COLO668 (cell line): ENCODE measurements at regions not wholly inside any gene's neighbourhood (a gene's known extent, or its start where the extent isn't known, plus 50 kb on each side); places are given as distances from the start of the nearest gene placed in this dataset.
"Not testable (repeated sequence)": the region's sequence is repeated elsewhere in the genome, so short reads cannot be mapped to it uniquely, and the experiment has no call there.

Experiments used
- DNase-seq: peaks from one replicate; lab custom pipeline; 2025; ENCODE audit not compliant: unreplicated experiment; lab: John Stamatoyannopoulos, UW

DNA sequence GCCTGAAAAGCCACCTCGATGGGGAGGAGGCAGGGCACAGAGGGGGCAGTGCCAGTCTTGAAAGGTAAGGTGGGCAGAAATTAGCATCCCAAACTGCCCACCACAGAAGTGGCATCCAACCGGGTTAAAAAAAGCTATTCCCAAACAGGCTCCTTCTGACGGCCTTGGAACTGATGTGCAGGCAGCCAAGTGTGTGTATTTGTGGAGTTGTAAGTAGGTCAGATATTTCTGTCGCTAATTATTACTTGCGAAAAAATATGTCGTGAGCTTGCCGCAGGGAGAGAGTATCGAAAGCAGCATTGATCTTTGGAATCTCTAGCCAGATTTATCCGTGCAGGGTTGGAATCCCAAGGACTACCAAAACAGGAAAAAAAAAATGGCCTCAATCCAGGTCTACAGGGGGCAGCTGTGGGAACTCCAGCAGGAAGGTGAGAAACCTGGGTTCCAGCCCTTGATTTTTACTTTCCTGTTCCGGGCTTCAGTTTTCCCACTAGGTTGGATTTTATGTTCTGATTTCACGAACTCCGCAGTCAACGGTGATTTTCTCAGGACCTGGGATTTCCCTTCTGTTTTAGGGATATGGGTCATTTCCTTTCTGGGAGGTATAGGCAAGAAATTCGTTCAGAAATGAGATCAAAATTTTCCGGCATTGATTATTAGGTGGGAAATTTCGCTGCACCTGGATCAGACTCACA is 200.8 kb downstream of the RGS3 start:
- no peak for DNase-seq

DNA sequence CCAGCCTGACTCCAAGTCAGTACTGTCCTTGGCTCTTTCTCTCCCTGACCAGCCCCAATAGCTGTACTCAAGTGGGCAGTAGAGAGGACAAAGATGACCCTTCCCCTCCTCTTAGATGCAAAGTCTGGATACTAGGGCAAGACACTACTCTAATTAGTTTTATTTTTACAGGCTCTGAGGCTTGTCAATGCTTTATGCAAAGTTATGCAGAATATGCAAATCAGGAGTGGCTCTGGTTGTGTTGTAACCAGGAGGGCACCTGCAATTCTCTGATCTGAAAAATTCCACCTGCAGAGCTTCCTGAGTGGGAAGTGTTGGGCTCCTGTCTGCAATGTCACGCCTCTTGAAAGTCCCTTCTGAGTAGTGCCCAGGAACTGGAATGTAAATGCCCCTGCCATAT is 201.5 kb downstream of the RGS3 start:
- DNase-seq, result no peak

DNA sequence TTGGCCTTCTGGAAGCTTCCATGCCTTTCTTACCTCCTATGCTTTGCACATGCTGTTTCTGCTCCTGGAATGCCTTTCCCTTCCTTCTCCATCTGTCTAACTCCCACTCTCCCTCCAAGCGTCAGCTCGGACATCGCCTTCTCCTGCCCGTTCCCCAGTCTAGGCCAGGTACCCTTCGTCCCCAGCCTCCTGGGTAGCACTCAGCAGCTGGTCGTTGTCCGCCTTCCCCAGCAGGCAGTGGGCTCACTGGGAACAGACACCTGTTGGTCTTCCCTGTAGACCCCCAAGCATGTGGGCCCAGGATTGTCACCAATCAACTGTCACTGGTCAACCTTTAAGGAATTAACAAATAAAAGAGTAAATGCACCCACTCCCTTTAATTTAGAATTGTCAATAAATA is 202.2 kb downstream of the RGS3 start:
- no peak for DNase-seq

DNA sequence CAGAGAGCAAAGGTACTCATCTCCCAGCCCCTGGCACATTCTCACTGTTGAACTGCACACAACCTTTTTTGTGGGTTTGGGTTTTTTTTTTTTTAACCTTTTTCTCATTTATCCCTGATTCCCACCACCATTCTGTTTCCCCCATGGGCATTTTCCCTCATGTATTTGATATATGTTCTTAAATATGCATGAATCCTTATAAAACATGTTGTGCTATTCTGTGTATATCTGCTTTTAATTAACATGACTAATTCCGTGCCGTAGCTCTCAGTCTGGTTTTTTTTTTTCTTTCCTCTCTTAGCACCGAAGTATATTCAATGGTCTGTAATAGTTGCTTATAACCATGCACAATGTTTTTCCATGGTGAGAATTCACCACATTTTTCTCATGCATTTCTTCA is 204.5 kb downstream of the RGS3 start:
- DNase-seq, result no peak

DNA sequence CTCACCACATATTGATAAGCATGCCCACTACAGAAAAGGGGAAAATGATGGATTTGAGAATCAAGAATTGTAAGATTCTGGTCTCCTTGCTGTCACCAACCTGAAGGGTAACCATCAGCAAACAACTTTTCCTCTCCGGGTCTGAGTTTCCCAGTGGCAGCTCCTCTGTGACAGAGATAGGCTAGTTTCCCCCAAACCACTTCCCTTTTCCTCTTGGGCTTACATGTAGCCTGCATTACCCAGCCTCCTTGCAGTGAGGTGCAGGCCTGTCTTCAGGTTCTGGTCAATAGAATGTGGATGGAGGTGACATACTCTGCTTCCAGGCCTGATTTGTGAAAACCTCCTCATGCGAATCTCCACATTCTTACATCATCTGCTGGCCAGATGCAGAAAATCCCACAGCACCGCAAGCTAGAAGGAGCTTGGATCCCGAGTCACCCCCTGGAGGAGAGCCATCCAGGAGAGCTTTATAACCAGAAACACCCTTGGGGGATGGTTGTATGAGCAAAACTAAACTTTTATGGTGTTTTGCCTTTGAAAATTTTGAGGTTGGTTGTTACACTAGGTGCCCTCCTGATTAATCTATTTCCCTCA is 206.1 kb downstream of the RGS3 start:
- no peak for DNase-seq

DNA sequence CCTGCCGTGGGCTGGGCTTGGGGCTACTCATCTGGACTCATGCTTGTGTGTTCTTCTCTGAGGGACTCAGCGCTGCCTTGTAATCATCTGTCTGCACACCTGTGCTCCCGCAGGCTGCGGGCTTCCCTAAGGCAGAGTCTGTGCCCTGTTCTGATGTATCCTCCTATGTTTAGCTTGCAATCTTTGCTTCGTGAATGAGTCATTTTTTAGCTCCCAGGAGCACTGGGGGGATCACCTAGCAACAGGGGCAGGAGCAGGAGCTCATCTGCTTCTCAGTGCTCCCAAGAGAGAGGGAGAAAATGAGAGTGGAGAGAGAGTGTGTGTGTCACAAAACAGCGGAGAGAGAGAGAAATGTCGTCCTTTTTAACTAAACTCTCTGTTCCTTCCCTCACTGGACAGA is 202.4 kb upstream of the ZNF618 start:
- no peak for DNase-seq

DNA sequence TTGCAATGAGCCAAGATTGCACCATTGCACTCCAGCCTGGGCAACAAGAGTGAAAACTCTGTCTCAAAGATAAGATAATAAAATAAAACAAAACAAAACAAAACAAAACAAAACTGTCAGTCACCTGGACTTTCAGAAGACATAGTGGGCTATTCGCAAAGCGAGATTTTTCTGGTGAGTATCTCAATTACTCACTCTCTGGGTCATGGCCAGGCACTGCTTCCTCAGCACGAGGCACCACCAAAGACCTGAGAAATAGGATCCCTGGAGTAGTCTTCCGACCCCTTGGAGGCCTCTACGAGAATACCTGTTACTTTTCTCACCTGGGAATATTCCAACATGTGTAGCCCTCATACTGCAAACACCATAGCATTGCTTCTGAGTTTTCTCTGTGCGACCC is 201.7 kb upstream of the ZNF618 start:
- DNase-seq, result no peak

DNA sequence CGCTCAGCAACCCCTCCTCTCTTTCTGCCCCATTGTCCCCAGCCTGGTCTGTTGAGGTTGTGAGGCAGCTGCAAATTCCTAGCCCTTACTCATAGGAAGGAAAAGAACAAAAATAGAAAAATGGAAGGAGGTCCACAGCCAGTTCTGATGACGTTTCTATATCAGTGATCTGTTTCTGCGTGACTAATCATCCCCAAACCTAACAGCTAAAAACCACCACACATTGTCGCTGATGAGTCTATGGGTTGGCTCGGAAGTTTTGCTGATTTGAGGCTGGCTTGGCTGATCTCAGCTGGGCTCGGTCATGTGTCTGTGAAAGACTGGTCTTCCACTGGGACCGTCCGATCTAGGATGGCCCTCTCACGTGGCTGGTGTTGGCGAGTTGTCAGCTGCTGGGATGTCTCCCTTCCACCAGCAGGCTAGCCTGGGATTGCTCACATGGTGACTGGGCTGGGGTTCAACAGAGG is 200.6 kb upstream of the ZNF618 start:
- DNase-seq, result no peak

DNA sequence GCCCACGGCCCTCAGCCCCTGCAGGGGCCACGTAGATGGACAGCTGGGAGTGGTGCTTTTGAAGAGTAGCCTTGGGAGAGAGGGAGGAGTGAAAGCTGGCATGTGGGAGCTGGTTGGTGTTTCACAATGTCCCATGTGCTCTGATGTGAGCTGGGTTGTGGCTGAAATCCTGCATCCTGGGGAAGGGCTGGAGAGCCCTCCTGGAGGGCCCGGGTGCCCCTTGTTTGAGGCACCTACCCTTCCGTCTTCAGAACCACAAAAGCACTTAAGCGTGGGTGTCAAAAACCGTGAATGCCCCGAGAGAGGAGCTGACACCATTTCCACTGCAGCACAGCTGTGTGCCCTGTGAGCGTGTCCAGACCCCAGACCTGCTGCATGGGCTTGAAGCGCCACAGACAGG is 199.1 kb upstream of the ZNF618 start:
- no peak for DNase-seq

DNA sequence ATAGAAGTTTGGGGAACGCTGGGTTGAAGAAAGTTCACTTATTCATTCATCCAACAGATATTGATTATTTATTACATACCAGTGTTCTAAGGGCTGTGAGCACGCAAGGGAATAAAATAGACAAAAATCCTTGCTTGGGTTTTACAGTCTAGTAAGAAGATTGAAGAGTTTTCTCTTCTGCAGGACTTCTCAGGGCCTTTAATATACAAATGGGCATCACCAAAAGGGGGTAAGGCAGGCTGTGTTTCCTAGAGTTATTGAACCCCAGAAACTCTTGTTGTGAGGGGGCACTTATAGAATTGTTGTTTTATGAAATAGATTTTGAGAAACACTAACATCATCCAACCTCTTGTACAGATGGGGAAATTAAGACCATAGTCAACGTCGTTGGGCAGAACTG is 198.5 kb upstream of the ZNF618 start:
- no peak for DNase-seq

DNA sequence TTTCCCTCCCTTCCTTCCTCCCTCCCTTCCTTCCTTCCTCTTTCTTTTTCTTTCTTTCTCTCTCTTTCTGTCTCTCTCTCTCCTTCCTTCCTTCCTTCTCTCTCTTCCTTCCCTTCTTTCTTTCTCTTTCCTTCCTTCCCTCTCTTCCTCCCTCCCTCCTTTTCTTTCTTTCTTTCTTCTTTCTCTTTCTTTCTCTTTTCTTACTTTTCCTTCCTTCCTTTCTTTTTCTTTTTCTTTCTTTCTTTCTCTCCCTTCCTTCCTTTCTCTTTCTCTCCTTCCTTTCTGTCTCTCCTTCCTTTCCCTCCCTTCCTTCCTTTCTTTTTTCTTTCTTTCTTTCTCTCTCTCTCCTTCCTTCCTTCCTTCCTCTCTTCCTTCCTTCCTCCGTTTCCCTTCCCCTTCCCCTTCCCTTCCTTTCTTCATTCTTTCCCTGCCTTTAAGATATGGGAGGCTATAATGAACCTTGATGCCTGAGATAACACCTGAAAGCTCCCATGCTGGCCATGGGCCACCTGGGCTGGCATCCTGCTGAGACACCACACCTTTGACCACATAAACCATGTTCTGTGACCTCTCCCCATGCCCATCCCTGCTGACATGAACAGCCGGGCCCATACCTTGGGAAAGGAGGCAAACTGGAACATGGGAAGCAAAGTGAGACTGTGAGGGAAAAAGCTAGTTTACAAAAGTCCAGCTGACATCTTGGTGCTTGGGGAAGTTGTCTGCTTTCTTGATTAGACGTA is 197.8 kb upstream of the ZNF618 start:
- DNase-seq, result no peak

DNA sequence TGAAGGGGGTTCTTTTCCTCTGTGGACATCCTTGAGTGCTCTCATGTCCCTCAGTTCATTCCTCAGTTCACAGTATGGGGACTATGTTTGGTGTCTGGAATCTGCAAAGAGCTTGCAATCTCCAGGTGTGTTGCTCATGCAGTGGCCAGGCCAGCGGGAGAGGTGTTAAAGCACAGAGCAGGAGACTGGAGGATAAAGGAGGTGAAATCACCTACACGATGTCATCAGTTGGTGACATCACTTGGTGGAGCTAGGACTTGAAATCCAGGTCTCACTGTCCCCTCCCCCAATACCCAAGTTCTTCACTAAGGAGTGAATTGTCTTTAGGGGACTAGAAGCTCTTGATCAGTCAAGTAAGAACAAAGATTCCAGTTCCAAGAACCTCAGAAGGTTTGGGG is 197.3 kb upstream of the ZNF618 start:
- no peak for DNase-seq

DNA sequence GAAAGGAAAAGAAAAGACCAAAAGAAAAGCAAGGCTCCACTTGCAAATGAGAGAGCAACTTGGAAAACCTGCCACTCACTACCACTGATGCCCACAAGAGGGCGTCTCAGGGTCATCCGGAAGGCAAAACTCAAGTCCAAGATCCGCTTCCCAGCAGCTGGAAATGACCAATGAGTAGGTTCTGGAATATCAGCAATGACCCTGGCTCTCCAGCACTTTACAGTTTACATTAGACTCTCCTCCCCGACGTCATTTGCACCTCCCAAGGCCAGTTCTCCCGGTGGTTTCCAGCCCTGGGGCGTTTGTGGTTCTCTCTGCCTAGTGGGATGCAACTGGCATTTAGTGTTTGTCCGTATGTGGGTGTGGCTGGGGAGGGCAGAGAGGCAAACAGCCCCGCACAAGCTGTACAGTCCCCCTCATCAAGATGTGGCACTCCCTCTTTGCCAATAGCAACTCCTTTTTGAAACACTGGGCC is 193.8 kb upstream of the ZNF618 start:
- peak; percentile 50 for DNase-seq

DNA sequence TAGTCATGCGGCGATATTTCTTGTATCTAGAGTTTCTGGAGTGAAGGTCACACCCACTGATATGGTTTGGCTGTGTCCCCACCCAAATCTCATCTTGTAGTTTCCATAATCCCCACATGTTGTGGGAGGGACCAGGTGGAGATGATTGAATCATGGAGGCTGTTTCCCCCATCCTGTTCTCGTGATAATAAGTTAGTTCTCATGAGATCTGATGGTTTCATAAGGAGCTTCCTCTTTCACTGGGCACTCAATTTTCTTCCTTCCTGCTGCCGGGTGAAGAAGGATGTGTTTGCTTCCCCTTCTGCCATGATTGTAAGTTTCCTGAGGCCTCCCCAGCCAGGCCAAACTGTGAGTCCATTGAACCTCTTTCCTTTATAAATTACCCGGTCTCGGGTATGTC is 190.5 kb upstream of the ZNF618 start:
- DNase-seq, result not testable (repeated sequence)

DNA sequence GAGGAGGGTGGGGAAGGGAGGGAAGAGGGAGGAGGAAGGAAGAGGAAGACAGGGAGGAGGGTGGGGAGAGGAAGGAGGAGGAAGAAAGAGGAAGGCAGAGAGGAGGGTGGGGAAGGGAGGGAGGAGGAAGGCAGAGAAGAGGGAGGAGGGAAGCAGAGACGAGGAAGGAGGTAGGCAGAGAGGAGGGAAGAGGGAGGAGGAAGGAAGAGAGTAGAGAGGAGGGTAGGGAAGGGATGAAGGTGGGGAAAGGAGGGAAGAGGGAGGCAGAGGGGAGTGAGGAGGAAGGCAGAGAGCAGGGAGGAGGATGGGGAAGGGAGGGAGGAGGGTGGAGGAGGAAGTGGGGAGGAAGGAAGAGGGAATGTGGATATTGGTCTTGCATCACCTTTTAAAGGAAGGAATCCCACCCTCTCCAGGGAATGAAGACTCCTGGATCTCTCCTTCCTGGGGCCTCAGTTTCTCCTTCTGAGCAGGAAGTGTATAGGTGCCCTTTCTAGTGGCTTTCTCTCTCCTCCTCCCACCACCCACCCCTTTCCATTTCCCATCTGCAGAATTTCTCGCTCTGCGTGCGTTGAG is 188.9 kb upstream of the ZNF618 start:
- no peak for DNase-seq

DNA sequence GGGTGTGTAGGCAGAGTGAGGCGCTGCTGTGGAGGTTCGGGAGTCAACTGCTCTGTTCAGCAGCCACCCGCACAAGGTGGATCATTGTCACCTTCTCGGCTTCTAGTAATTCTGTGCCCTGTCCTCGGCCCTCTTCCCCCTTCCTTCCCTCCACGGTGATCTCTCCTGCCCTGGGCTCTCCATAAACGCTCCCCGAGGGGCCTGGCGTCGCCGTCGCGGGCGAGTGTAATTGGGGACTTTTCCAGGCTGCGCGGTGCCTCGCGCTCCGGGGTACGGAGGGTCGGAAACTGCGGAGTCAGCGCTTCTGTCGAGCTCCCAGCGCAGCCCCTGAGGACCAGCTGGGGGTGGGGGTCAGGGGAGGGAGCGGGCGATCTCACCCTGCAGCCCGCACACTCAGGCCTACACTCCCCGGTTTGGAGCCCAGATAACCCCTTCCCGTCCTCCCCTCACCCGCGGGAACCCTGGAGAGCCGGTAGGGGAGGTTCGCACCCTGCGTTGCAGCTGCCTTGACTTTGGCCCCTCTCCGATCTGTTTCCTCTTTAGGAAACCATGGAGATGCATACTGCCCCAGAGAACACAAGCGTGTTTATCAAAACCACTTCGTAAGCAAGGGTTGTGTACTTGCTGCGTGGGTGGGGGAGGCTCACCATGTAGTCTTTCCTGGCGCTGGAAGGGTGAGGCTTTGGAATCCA is 188.3 kb upstream of the ZNF618 start:
- DNase-seq, result no peak

DNA sequence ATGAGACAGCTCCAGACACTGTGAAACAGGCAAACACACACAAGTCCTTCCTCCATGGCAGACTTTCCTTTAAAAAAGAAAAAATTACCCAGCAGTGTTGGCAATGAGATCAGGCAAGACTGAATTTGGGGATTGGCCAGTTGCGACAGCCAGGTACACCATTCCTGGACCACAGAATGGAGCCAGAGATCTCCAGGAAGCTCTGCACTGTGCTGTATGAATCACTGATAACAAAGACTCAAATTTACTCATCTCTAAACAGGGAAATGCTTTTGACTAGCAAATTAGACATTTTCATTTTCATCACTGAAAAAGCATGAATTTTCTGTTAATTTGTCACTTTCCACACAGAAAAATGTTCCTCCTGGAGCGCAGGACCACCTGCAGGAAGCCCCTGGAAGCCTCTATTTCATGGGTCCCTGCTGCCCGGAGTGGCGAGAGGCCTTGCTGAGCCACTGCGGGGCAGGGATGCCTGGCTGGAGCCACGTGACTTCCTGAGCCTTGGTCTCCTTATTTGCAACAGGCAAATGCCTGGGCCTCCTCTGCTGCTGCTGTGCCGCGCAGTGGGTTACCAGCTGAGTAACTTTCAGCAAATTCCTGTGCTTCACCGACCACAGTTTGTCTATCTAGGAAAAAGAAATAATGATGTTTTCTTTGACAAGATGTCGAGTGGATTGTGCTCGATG is 185.9 kb upstream of the ZNF618 start:
- DNase-seq, result no peak

DNA sequence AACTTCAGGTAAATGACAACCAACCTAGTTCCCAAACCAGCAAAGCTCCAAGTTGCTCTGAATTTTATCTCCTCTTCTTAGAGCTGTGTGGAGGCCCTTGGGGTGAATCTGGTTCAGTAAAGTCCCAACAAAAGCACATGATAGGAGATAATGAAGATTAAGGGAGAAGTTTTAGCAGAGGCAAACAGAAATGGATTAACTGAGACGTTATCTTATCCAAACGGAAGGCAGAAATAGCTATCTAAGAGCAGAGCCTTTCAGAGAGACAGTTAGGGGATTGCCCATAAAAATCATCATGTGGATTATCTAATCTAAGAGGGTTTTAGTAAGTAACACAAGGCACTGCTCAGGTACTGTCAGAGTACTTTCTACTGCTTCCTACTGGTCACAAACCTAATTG is 183.9 kb upstream of the ZNF618 start:
- no peak for DNase-seq

DNA sequence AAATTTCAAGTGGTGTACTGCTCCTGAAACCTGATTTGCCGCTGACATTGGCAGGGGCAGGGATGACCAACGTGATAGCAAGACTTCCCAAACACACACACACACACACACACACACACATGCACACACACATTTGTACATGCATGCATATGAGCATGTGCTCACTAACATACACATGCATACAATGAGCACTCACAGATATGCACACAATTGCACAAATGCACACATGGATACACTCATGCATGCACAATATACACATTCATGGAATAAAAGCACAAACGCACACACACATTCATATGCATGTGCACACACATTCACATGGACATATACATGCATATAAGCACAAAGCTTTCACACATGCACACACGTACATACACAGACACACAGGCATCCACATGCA is 181.2 kb upstream of the ZNF618 start:
- no peak for DNase-seq

DNA sequence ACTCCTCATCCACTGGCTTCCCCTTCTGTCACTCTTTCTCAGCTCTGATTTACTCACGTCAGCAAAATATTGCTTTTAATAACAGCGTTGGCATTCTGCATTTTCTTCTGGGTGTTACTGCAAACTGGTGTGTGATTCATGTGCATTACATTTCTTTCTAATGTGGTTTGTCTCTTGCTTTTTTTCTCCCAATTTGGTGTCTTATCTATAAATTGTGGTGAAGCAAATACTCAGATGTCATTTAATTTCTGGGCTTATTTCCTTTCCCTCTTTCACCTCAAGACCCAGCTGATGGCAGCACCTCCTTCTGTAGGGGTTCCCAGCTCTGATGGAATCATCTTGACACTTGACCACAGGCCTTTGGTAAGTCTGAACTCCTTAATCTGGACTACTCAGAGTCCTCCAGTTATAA is 180.7 kb upstream of the ZNF618 start:
- DNase-seq, result no peak

DNA sequence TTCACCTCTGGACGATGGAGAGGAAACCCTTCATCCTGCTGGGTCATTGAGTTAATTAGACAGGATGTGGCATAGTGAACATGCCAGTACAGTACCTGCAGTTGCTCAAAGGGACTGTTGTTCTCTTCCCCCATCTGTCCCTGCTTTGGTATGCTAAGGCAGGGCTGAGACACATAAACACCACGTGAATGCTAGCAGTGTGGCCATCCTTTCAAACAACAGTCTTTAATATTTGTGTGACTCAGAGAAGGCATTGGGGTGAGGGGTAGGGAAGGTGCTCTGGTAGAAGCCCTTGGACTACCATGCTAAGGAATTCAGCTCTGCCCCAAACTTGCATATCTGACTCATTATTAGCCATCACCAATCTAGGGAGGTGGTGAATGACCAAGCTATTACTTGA is 180.2 kb upstream of the ZNF618 start:
- DNase-seq, result no peak
